Right atrium auricular region (tissue), 2 donors: ENCODE measurements at regions not wholly inside any gene's neighbourhood (a gene's known extent, or its start where the extent isn't known, plus 50 kb on each side); places are given as distances from the start of the nearest gene placed in this dataset.

Experiments used
- DNase-seq: peaks from one replicate; pipeline ENCODE4 v3.0.0-alpha.2; 2019; ENCODE audit warnings: low spot score
- H3K27ac ChIP-seq, 2 donors: fragments of 200-600 bp; sonication (generic); 1 replicate in 1 of 2; 2 replicates in 1 of 2; pipeline ENCODE4 v1.5.1; 2016 to 2019
- H3K27me3 ChIP-seq, 2 donors: fragments of 200-600 bp; sonication (generic); one replicate each; pipeline versions ENCODE4 v1.5.1 to v1.6.0; 2017 to 2019
- H3K36me3 ChIP-seq: fragments of 200-600 bp; sonication (generic); one replicate; pipeline ENCODE4 v1.5.1; 2016
- H3K4me1 ChIP-seq, 2 donors: fragments of 200-600 bp; sonication (generic); one replicate each; pipeline versions ENCODE4 v1.5.1 to v1.6.0; 2017 to 2019
- H3K4me3 ChIP-seq, 2 donors: fragments of 200-600 bp; sonication (generic); 1 replicate in 1 of 2; 2 replicates in 1 of 2; pipeline ENCODE4 v1.5.1; 2017 to 2019; ENCODE audit warnings: mild to moderate bottlenecking in 1 of 2, moderate library complexity in 1 of 2
- H3K9me3 ChIP-seq, 2 donors: fragments of 200-600 bp; sonication (generic); one replicate each; pipeline ENCODE4 v1.5.1; 2019
- CTCF ChIP-seq, 2 donors: fragments of 200-600 bp; sonication (generic); IDR thresholded peaks; one replicate each; pipeline ENCODE4 v1.5.1; 2019; ENCODE audit warnings: antibody characterized with exemption in 2 of 2

- Histone ChIP-seq H3K27ac (no peak overlapping the region), H3K36me3 (no peaks in the 10 kb centered on the region), H3K4me1 (no peaks in the 10 kb centered on the region), H3K27me3 (no peaks in the 10 kb centered on the region), H3K4me3 (no peak overlapping the region), H3K9me3 (peaks cover 0 to 8% of the 10 kb centered on the region in 2 donors)
- TF ChIP-seq CTCF (IDR thresholded peaks at IDR 0.05), result no peak
- DNase-seq, result peak; percentile 53
Measured at GRCh38 chr2:128424406-128425171, 105.9 kb upstream of the HS6ST1 start.

- H3K4me3 ChIP-seq, result no peak overlapping the region
- H3K4me1 ChIP-seq, result no peaks in the 10 kb centered on the region
- no peak overlapping the region for H3K27ac ChIP-seq
- H3K36me3 ChIP-seq, result no peaks in the 10 kb centered on the region
- peaks cover 0 to 13% of the 10 kb centered on the region in 2 donors for H3K9me3 ChIP-seq
- TF ChIP-seq CTCF (IDR thresholded peaks at IDR 0.05), result no peak
- no peak for DNase-seq
- H3K27me3 ChIP-seq, result no peaks in the 10 kb centered on the region
Measured at GRCh38 chr2:128425216-128425615, 106.5 kb upstream of the HS6ST1 start.

- Histone ChIP-seq H3K36me3 (no peaks in the 10 kb centered on the region), H3K27me3 (no peaks in the 10 kb centered on the region), H3K9me3 (peaks cover 0 to 13% of the 10 kb centered on the region in 2 donors), H3K4me1 (no peaks in the 10 kb centered on the region), H3K27ac (no peak overlapping the region), H3K4me3 (no peak overlapping the region)
- TF ChIP-seq CTCF (IDR thresholded peaks at IDR 0.05), result no peak
- DNase-seq, result no peak
Measured at GRCh38 chr2:128425731-128426620, 107.3 kb upstream of the HS6ST1 start.

GRCh38 chr2:128427413-128427755 is 108.7 kb upstream of the HS6ST1 start:
- Histone ChIP-seq H3K4me1 (no peaks in the 10 kb centered on the region), H3K36me3 (no peaks in the 10 kb centered on the region), H3K9me3 (peaks cover 0 to 13% of the 10 kb centered on the region in 2 donors), H3K27me3 (no peaks in the 10 kb centered on the region), H3K27ac (no peak overlapping the region), H3K4me3 (no peak overlapping the region)
- DNase-seq, result no peak
- no peak for TF ChIP-seq CTCF (IDR thresholded peaks at IDR 0.05)

GRCh38 chr2:128428415-128428814 is 109.7 kb upstream of the HS6ST1 start:
- H3K36me3 ChIP-seq, result no peaks in the 10 kb centered on the region
- no peak overlapping the region for H3K27ac ChIP-seq
- peaks cover 0 to 13% of the 10 kb centered on the region in 2 donors for H3K9me3 ChIP-seq
- H3K4me3 ChIP-seq, result no peak overlapping the region
- TF ChIP-seq CTCF (IDR thresholded peaks at IDR 0.05), result no peak
- DNase-seq, result no peak
- H3K4me1 ChIP-seq, result no peaks in the 10 kb centered on the region
- no peaks in the 10 kb centered on the region for H3K27me3 ChIP-seq
